ENCODE measurements at regions not wholly inside any gene's neighbourhood (a gene's known extent, or its start where the extent isn't known, plus 50 kb on each side); places are given as distances from the start of the nearest gene placed in this dataset.

- TF ChIP-seq CTCF (IDR thresholded peaks at IDR 0.05 in 2 of 3, conservative IDR thresholded peaks at IDR 0.05 in 1 of 3; ENCODE audit: control insufficient read depth in 2 of 3, extremely low read depth in 1 of 3, insufficient read depth in 1 of 3, low read depth in 3 of 3, low read length in 3 of 3) (no peak), PML (IDR thresholded peaks at IDR 0.05; ENCODE audit: low read length) (no peak), HCFC1 (IDR thresholded peaks at IDR 0.05; ENCODE audit: low read length) (no peak), EED (IDR thresholded peaks at IDR 0.05; ENCODE audit: low read depth) (no peak), ASH2L (IDR thresholded peaks at IDR 0.05; ENCODE audit: borderline replicate concordance, low read depth) (no peak), ZNF217 (IDR thresholded peaks at IDR 0.05) (no peak), EGR1 (IDR thresholded peaks at IDR 0.05; ENCODE audit: borderline replicate concordance in 1 of 2, low read depth in 2 of 2, low read length in 2 of 2) (no peak), POLR2A (IDR thresholded peaks at IDR 0.05; ENCODE audit: low read depth, low read length) (no peak)
Observed at GRCh38 chr11:110907629-110908028, 195.4 kb upstream of the ARHGAP20 start.

Data from GM12878 (cell line).